GM13977 (cell line): ENCODE measurements at regions not wholly inside any gene's neighbourhood (a gene's known extent, or its start where the extent isn't known, plus 50 kb on each side); places are given as distances from the start of the nearest gene placed in this dataset.
"Not testable (repeated sequence)": the region's sequence is repeated elsewhere in the genome, so short reads cannot be mapped to it uniquely, and the experiment has no call there.

ENCODE experiments used
- DNase-seq: peaks from one replicate; pipeline ENCODE4 v3.0.0; 2012; ENCODE audit warnings: low spot score
- in situ Hi-C: fragments of 300-500 bp; cut with MboI; formaldehyde crosslinking; loops from one replicate; pipeline ENCODE4 v1.12.0; 2022; ENCODE audit warnings: low sequenced_read_pairs, low pct_unique_long_range_greater_than_20kb, mixed read lengths, inconsistent platforms; ENCODE audit not compliant: unreplicated experiment
- TF ChIP-seq, protein P1 (sequence below): IDR thresholded peaks from 2 replicates; pipeline ENCODE4 v1.5.1; 2012; ENCODE audit warnings: mild to moderate bottlenecking, control low read depth; ENCODE audit not compliant: insufficient read depth; ENCODE audit errors: extremely low read depth, missing control alignments

DNA sequence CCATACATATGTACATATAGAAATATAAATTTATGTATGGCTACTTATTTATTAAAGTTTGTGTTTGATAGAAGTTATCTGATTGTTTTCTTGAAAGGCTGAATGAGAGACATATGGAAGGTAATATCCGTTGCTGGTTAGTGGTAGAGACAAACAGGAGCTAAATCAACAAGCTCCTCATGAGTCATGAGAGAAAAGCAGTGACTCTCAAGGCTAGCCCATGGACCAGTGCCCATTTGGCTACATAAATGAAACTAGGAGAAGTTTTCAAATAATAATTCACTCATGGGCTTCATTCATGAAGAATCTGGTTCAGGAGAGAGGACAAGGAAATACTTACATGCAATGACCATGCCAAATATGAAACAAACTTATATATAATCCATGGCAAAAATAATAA, 504.5 kb upstream of the ITGA1 start:
- no peak for DNase-seq
- in situ Hi-C loops: no loop called here
- TF ChIP-seq, protein P1, sequence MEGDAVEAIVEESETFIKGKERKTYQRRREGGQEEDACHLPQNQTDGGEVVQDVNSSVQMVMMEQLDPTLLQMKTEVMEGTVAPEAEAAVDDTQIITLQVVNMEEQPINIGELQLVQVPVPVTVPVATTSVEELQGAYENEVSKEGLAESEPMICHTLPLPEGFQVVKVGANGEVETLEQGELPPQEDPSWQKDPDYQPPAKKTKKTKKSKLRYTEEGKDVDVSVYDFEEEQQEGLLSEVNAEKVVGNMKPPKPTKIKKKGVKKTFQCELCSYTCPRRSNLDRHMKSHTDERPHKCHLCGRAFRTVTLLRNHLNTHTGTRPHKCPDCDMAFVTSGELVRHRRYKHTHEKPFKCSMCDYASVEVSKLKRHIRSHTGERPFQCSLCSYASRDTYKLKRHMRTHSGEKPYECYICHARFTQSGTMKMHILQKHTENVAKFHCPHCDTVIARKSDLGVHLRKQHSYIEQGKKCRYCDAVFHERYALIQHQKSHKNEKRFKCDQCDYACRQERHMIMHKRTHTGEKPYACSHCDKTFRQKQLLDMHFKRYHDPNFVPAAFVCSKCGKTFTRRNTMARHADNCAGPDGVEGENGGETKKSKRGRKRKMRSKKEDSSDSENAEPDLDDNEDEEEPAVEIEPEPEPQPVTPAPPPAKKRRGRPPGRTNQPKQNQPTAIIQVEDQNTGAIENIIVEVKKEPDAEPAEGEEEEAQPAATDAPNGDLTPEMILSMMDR: no peak

DNA sequence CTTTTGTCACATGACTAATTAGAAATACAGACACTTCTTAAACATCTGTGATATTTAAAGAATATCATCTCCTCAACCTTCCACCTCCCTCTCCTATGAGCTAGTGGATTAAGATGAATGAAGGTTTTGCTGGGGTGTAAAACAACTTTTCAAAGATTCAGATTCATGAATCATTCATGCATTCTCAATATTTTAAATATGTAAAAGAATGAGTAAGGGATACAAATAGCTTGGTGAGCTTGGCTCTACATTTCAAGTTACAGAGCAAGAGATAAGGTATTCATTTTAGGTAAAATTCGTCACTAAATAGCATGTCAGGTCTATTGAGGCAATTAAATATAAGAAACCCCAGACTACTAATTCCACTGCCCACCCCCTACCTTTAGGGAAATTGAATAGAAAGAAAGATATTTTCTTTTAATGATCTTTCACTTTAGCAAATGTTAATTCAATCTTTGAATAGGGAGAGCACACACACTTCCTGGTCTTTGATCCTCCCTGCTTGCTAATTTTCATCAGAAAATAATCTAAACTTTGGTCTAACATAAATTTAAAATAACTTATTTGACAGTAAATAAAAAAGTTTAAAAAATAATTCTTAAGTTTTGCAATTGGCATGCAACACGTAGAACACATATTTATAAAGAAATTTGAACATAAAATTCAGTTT, 486.9 kb upstream of the ITGA1 start:
- TF ChIP-seq, protein P1: no peak
- no peak for DNase-seq
- in situ Hi-C loops: no loop called here

DNA sequence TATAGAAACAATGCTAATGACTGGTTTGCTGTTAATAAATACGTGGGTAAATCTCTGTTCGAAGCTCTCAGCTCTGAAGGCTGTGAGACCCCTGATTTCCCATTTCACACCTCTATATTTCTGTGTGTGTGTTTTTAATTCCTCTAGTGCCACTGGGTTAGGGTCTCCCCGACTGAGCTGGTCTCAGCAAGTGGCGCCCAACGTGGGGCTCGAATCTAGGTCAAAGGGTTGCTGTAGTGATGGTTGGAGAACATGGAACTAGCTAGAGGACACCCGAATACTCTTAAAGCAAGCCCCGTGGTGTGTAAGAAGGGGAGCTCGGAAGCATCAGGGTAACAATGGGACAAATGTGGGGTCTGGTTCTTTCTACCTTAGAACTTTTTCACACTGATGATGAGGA, 482.9 kb upstream of the ITGA1 start:
- DNase-seq, in situ Hi-C loops: not testable (repeated sequence)

DNA sequence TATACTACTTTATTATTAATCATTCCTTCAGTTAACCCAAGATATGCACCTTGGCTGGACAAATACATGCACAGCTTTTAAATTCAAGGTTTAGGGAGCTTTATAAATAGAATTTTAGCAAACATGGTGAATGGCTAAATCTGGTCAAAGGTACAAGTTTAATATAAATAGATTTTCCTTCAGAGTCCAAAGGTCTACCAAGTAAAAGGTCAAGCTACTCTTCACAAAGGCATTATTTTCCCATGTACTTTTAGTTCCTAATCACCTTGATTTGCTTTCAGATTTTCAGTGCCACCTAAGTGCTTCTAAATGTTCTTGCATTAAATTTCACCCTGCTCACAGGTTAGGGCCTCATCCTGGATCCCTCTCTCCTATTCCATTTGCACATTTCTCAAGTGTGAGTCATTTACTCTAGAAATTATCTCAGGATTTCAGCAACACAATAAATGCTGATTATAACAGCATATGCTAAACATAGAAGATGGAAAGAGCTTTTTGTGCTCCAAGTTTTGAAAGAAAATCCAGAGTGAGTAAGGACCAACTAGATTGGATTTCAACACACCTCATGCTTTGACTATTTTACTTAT, 459.4 kb upstream of the ITGA1 start:
- TF ChIP-seq, protein P1: no peak

DNA sequence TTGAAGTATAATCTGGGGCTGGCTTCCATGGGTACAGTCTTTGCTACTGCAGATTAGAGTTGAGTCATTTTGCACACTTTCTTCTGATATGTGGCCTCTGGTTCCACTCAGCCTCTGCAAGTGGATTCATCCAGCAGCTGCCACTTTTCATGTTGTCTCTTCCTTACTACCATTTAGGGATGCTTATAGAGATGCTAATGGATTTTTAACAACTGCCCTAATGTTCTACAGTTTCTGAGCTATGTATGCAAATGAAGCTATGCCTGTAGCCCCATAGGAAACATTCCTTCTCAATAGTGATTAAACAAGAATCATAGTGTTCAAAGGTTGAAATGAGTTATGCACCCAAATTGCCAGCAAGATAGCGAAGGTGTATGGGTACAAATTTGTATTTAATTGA, 456.0 kb upstream of the ITGA1 start:
- TF ChIP-seq, protein P1: no peak
- in situ Hi-C loops: no loop called here
- DNase-seq: no peak

More for the DNA sequence above, 459.4 kb upstream of the ITGA1 start:
- in situ Hi-C loops: no loop called here
- no peak for DNase-seq

DNA sequence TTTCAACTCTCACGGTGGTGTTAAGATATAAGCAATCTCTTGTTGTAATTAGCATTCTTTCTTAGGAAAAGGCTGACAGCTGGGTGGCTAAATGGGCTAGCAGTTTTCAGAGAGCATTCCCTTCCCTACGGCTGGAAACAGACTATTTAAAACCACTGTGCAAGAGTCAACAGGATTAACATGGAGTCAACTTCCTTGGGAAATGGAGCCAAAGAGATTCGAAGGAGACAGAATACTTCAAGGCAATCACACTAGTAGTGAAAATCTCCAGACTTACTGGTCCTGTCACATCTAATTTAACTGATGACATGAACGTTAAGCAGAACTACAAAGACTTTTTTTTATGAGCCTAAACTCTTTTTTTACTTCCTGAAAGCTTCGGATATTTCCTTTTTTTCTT, 453.3 kb upstream of the ITGA1 start:
- in situ Hi-C loops: no loop called here
- no peak for DNase-seq

DNA sequence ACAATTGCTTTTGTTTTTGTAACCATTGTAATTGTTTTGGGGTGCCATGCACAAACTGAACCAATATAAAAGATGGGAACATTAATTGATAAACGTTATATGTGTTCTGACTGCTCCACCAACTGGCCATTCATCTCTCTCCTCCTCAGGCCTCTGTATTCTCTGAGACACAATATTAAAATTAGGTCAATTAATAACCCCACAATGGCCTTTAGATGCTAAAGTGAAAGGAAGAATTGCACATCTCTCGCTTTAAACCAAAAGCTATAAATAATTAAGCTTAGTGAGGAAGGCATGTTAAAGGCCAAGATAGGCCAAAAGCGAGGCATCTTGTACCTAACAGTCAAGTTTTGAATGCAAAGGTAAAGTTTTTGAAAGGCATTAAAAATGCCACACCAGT, 448.4 kb upstream of the ITGA1 start:
- TF ChIP-seq, protein P1: no peak
- in situ Hi-C loops: no loop called here
- no peak for DNase-seq

More for the DNA sequence above, 453.3 kb upstream of the ITGA1 start:
- TF ChIP-seq, protein P1: no peak
